ENCODE measurements at regions not wholly inside any gene's neighbourhood (a gene's known extent, or its start where the extent isn't known, plus 50 kb on each side); places are given as distances from the start of the nearest gene placed in this dataset.
"Not testable (repeated sequence)": the region's sequence is repeated elsewhere in the genome, so short reads cannot be mapped to it uniquely, and the experiment has no call there.

GRCh38 chr21:5244954-5245353 lies 5276.4 kb upstream of the TPTE start:
- in situ Hi-C loops (cut with HindIII; ENCODE audit: low pct_unique_long_range_greater_than_20kb, low sequenced_read_pairs); DNase-seq (ENCODE audit: low read depth): not testable (repeated sequence)

GRCh38 chr21:5246416-5246815 lies 5275.0 kb upstream of the TPTE start:
- DNase-seq (ENCODE audit: low read depth); in situ Hi-C loops (cut with HindIII; ENCODE audit: low pct_unique_long_range_greater_than_20kb, low sequenced_read_pairs): not testable (repeated sequence)

GRCh38 chr21:5247399-5247798 lies 5274.0 kb upstream of the TPTE start:
- DNase-seq (ENCODE audit: low read depth); in situ Hi-C loops (cut with HindIII; ENCODE audit: low pct_unique_long_range_greater_than_20kb, low sequenced_read_pairs): not testable (repeated sequence)

- in situ Hi-C loops (cut with HindIII; ENCODE audit: low pct_unique_long_range_greater_than_20kb, low sequenced_read_pairs); DNase-seq (ENCODE audit: low read depth): not testable (repeated sequence)
These were observed 5271.3 kb upstream of the TPTE start for GRCh38 chr21:5250128-5250527.

GRCh38 chr21:5251162-5251561 lies 5270.2 kb upstream of the TPTE start:
- DNase-seq (ENCODE audit: low read depth); in situ Hi-C loops (cut with HindIII; ENCODE audit: low pct_unique_long_range_greater_than_20kb, low sequenced_read_pairs): not testable (repeated sequence)

- in situ Hi-C loops (cut with HindIII; ENCODE audit: low pct_unique_long_range_greater_than_20kb, low sequenced_read_pairs); DNase-seq (ENCODE audit: low read depth): not testable (repeated sequence)
These were observed 5269.5 kb upstream of the TPTE start for GRCh38 chr21:5251866-5252265.
